ENCODE measurements at regions not wholly inside any gene's neighbourhood (a gene's known extent, or its start where the extent isn't known, plus 50 kb on each side); places are given as distances from the start of the nearest gene placed in this dataset.

DNA sequence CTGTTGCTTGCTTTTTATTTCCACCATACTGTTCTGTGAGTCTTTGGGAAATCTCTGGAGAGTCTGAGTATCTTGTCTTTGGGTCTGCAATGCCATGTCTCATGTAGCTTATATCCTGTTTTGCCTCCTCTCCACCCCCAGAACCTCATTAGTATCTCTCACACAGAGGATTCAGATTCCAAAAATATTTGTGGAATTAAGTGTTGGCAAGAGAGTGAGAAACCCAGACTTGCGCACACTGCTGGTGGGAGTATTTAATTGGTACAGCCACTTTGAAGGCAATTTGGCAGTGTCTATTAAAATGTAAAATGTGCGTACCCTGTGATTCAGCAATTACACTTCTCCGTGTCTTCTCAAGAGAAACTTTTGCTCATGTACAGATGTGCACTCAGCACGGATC lies 68.6 kb downstream of the ZNF621 start:
- TF ChIP-seq, protein P1, sequence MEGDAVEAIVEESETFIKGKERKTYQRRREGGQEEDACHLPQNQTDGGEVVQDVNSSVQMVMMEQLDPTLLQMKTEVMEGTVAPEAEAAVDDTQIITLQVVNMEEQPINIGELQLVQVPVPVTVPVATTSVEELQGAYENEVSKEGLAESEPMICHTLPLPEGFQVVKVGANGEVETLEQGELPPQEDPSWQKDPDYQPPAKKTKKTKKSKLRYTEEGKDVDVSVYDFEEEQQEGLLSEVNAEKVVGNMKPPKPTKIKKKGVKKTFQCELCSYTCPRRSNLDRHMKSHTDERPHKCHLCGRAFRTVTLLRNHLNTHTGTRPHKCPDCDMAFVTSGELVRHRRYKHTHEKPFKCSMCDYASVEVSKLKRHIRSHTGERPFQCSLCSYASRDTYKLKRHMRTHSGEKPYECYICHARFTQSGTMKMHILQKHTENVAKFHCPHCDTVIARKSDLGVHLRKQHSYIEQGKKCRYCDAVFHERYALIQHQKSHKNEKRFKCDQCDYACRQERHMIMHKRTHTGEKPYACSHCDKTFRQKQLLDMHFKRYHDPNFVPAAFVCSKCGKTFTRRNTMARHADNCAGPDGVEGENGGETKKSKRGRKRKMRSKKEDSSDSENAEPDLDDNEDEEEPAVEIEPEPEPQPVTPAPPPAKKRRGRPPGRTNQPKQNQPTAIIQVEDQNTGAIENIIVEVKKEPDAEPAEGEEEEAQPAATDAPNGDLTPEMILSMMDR (IDR thresholded peaks at IDR 0.05; ENCODE audit: low read depth, low read length, missing control alignments) = no peak

GRCh38 chr3:40597441-40597840 lies 72.7 kb downstream of the ZNF621 start:
- in situ Hi-C loops (cut with HindIII; ENCODE audit: low pct_ligation_motif_present, low sequenced_read_pairs) = loop anchor here (25.0 kb wide), 1 partner anchor 640 kb away; no protein-coding TSS in a partner anchor
- DNase-seq = peak; percentile 11
- no peak overlapping the region for H3K27ac ChIP-seq

More for the DNA sequence above, 68.6 kb downstream of the ZNF621 start:
- in situ Hi-C loops (cut with HindIII; ENCODE audit: low pct_ligation_motif_present, low sequenced_read_pairs) = loop anchor here (25.0 kb wide), 1 partner anchor 644 kb away; no protein-coding TSS in a partner anchor
- no peak overlapping the region for H3K27ac ChIP-seq
- no peak overlapping the region for H3K4me3 ChIP-seq (ENCODE audit: low read depth, low read length)
- no peaks in the 10 kb centered on the region for H3K36me3 ChIP-seq (replicated peaks)
- H3K27me3 ChIP-seq (replicated peaks) = no peaks in the 10 kb centered on the region
- no peak for DNase-seq

GRCh38 chr3:40598338-40598737 lies 73.6 kb downstream of the ZNF621 start:
- Histone ChIP-seq H3K36me3 (replicated peaks) (no peaks in the 10 kb centered on the region), H3K4me3 (ENCODE audit: low read depth, low read length) (no peak overlapping the region), H3K27me3 (replicated peaks) (peaks cover 2% of the 10 kb centered on the region), H3K27ac (no peak overlapping the region)
- TF ChIP-seq, protein P1 (IDR thresholded peaks at IDR 0.05; ENCODE audit: low read depth, low read length, missing control alignments) = no peak
- DNase-seq = no peak
- in situ Hi-C loops (cut with HindIII; ENCODE audit: low pct_ligation_motif_present, low sequenced_read_pairs) = loop anchor here (25.0 kb wide), 1 partner anchor 639 kb away; no protein-coding TSS in a partner anchor

More at GRCh38 chr3:40597441-40597840, 72.7 kb downstream of the ZNF621 start:
- Histone ChIP-seq H3K4me3 (ENCODE audit: low read depth, low read length) (no peak overlapping the region), H3K27me3 (replicated peaks) (peaks cover 2% of the 10 kb centered on the region), H3K36me3 (replicated peaks) (no peaks in the 10 kb centered on the region)
- TF ChIP-seq, protein P1 (IDR thresholded peaks at IDR 0.05; ENCODE audit: low read depth, low read length, missing control alignments) = no peak

DNA sequence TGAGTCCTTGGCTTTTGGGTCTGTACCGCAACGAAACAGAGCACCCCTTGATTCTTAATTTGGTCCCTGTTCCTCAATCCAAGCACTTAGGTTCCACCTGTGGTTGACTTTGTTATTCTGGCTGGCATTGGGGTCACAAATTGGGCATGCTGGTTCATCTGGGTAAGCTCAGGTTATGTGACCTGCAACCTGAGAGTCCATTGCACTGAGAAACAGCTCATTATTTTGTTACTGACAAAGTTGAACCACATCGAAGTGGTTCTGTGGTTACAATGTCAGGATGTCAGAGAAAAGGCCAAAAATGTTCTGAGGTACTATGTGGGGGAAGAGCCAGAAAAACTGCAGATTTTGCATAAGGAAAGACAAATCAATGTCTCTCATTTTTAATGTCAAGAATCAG lies 74.2 kb downstream of the ZNF621 start:
- H3K4me3 ChIP-seq (ENCODE audit: low read depth, low read length) = no peak overlapping the region
- in situ Hi-C loops (cut with HindIII; ENCODE audit: low pct_ligation_motif_present, low sequenced_read_pairs) = loop anchor here (25.0 kb wide), 1 partner anchor 638 kb away; no protein-coding TSS in a partner anchor
- H3K27ac ChIP-seq = no peak overlapping the region
- TF ChIP-seq, protein P1 (IDR thresholded peaks at IDR 0.05; ENCODE audit: low read depth, low read length, missing control alignments) = no peak
- no peaks in the 10 kb centered on the region for H3K36me3 ChIP-seq (replicated peaks)
- peaks cover 2% of the 10 kb centered on the region for H3K27me3 ChIP-seq (replicated peaks)
- no peak for DNase-seq

DNA sequence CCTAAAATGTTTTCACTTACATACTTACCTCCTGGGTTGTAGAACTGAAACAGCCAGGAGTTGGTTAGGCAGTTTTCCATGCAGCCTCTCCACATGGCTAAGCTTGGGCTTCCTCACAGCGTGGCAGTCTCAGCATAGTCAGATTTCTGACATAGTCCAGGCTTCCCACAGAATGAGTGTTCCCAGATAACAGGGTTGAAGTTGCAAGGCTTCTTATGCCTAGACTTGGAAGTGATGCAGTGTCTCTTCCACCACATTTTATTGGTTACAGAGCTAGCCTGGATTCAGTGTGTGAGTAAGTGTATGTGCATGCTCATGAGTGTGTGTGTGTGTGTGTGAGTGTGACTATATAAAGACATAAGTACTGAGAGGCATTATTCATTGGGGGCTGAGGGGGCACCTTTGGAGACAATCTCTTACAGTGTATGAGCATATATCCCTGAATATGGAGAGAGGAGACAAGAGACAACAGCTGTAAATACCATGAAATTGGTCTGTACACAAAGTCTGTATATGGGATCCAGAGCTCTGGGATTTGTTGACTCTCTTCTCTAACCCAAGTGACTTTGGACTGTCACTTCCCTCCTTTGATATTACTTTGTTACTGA lies 78.1 kb downstream of the ZNF621 start:
- Histone ChIP-seq H3K4me3 (ENCODE audit: low read depth, low read length) (no peak overlapping the region), H3K36me3 (replicated peaks) (no peaks in the 10 kb centered on the region), H3K27ac (no peak overlapping the region), H3K27me3 (replicated peaks) (peaks cover 2% of the 10 kb centered on the region)
- TF ChIP-seq, protein P1 (IDR thresholded peaks at IDR 0.05; ENCODE audit: low read depth, low read length, missing control alignments) = no peak
- no peak for DNase-seq
- in situ Hi-C loops (cut with HindIII; ENCODE audit: low pct_ligation_motif_present, low sequenced_read_pairs) = no loop called here

- Histone ChIP-seq H3K4me3 (ENCODE audit: low read depth, low read length) (no peak overlapping the region), H3K36me3 (replicated peaks) (no peaks in the 10 kb centered on the region), H3K27me3 (replicated peaks) (no peaks in the 10 kb centered on the region), H3K27ac (no peak overlapping the region)
- in situ Hi-C loops (cut with HindIII; ENCODE audit: low pct_ligation_motif_present, low sequenced_read_pairs) = no loop called here
- DNase-seq = no peak
- TF ChIP-seq, protein P1 (IDR thresholded peaks at IDR 0.05; ENCODE audit: low read depth, low read length, missing control alignments) = no peak
Measured at GRCh38 chr3:40605960-40606359, 81.2 kb downstream of the ZNF621 start.
